GM03348 (cell line): ENCODE measurements at regions not wholly inside any gene's neighbourhood (a gene's known extent, or its start where the extent isn't known, plus 50 kb on each side); places are given as distances from the start of the nearest gene placed in this dataset.
"Not testable (repeated sequence)": the region's sequence is repeated elsewhere in the genome, so short reads cannot be mapped to it uniquely, and the experiment has no call there.

ENCODE experiments used
- DNase-seq: peaks from one replicate; pipeline ENCODE4 v3.0.0; 2012; ENCODE audit warnings: low spot score

DNA sequence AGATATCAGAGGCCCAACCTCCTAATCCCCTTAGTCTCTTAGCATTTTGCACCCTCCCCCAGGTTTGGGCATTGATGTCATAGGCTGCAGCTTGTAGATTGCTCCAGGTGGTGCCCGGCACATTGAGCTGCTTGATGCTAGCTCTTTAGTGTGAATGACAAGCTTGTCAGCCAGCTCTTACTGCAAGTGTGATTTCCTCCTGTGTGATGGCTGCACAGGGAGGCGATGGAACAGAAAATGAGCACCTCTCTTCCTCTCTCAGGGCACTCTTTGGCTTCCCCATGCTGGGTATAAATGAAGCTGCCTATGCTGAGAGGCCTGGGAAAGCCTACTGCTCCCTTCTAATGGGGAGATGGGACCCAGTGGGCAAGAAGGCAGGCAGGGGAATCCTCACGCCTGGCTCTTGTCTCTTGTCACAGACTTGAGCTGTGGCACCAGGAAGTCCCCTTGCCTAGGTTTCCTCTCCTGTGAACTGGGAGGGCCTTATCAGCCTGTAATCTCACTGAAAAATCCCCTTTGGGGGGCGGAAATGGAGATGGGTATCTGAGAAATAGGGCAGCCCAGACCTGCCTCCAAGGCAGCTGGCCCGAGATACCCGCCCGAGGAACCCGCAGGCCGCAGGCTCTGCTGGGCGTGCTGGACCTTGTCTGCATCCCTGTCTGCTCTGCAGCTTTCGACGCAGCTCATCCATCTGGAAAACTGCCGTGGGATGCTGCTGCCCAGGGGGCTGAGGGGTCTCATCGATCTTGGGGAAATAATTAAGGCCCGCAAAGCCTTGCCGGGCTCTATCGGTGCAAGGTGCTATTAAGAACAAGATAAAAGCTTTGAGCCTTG lies 163.5 kb upstream of the CXCR4 start:
- DNase-seq, result no peak

DNA sequence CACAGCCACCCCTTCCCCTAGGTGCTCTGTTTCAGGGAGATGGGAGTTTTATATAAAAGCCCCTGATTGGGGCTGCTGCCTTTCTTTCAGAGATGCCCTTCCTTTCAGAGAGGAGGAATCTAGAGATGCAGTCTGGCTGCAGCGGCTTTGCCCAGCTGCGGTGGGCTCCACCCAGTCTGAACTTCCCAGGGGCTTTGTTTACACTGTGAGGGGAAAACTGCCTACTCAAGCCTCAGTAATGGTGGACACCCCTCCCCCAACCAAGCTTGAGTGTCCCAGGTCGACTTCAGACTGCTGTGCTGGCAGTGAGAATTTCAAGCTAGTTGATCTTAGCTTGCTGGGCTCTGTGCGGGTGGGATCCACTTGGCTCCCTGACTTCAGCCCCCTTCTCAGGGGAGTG lies 148.4 kb upstream of the CXCR4 start:
- DNase-seq, result not testable (repeated sequence)

DNA sequence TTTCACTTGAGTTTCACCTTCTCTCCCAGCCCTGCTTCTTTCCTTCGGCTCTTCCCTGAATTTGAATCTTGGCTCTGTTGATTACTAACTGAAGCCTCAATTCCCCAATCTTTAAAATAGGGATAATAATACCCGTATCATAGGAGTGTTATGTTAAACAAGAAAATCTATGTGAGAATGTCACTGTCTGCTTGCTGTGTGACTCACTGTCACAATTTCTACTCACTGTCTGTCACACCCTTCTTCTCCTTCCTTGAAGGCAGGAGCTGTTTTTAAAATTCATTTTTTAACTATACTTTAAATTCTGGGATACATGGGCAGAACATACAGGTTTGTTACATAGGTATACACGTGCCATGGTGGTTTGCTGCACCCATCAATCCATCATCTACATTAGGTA lies 141.6 kb upstream of the CXCR4 start:
- no peak for DNase-seq

DNA sequence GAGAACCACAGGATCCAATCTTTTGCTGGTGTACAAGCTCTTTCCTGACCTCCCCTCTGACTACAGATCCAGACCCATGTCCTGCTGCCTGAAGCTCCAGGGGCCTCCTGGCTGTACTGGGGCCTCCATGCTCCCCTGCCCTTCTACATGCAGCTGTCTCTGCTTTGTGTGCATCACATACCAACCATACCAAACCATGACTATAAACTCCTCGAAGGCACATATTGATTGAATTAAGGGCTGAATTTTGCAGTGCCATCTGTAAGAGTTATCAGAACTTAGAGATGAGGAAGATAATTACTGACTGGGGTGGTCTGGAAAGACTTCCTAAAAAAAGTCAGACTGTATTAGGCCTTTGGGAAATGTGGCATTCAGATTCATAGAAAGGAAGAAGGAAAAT lies 139.9 kb upstream of the CXCR4 start:
- DNase-seq, result no peak

DNA sequence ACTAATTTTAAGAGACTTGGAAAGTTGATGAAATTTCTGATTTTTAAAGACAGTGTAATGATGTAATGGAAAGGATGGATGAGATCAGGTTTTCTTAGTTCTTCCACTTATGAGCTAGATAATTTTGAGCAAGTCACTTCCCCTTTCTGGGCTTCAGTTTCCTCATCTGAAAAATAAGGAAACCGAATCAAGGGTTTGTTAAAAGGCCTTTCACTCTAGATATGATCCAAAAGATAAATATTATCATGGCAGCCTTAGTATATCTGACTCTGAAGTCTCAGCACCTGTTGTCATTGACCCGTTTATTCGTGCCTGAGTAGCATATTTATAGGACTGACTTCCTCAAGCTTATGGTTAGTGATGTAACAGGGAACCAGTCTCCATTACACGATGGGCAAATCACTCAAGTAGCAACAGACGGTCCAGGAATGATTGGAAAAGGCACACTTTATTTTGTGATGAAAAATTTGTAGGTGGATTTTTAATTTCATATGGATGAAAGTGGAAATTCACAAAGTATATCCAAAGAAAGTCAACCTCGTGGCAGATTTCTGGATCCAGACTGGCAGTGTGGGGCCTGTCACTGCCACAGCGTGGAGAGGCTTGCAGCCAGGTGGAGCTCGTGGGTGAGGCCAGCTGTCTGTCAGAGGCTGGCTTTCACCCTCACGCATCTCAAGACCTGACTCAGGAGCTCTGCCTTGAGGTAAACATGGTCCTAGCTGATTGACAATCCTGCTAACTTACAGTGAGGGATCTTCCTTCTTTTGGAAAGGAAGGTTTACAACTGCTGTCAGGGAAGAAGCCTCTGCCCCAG lies 137.9 kb upstream of the CXCR4 start:
- DNase-seq, result no peak

DNA sequence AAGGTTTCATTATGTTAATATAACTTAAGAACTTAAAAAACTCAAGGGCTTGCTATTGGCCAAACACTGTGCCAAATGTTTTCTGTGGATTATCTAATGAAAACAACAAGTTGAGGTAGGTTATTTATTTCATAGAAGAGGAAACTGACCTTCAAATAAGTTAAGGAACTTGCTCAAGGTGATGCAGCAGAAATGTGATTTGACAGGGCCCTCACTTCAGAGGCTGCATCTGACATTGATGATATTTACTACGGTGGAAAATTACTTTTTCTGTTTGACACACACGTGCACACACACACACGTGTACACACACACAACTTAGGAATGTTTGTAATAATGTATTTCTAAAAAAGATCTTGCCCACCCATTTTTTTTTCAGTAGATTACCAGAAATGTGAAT lies 137.2 kb upstream of the CXCR4 start:
- DNase-seq, result no peak

DNA sequence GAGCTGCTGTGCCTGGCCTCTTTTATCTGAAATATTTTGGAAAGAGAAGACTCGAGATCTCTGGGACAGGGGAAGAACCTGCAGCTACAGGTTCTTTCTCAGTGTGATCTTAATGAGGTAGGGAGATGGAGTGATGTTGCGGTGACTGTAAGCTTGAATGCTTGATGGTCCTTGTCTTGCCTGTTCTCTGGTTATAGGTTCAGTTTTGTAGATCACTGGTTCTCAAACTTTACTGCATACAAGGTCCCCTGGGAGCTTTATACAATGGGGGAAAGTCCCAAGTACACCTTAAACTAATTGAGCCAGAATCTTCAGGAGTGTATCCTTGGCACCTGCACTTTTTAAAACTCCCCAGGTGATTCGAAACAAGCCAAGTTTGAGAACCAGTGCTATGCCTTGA lies 136.7 kb upstream of the CXCR4 start:
- DNase-seq, result no peak

DNA sequence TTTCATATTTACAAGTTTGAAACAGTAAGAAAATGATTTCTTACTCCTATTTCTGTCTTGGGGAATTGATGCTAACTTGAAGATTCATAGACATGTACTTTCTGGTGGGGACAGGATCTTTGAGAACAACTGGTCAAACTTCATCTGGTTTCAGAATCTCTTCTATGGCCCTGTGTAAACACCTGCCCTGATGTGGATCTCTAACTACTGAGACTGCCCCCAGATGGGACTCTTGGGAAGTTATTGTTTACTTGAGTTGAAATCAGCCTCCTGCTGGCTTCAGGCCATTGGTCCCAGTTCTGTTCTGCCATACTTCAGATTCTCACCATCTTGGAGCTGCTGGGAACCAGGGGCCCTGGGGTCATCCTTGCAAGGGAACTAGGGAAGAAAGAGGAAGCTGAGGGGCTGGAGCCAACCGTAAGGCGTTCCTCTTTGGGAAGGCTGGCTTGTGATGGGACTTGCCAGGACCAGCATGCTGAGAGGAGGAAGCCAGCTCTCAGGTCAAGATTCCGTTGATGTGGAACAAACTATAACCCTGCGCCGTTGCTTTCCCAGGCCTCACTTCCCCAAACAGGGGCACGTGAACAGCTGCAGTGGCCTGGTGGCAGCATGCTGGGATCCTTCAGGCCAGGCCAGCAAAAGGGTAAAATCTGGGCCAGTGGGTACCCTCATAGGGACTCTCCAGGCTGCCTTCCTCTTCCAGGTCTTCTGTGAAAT lies 135.5 kb upstream of the CXCR4 start:
- DNase-seq, result no peak

DNA sequence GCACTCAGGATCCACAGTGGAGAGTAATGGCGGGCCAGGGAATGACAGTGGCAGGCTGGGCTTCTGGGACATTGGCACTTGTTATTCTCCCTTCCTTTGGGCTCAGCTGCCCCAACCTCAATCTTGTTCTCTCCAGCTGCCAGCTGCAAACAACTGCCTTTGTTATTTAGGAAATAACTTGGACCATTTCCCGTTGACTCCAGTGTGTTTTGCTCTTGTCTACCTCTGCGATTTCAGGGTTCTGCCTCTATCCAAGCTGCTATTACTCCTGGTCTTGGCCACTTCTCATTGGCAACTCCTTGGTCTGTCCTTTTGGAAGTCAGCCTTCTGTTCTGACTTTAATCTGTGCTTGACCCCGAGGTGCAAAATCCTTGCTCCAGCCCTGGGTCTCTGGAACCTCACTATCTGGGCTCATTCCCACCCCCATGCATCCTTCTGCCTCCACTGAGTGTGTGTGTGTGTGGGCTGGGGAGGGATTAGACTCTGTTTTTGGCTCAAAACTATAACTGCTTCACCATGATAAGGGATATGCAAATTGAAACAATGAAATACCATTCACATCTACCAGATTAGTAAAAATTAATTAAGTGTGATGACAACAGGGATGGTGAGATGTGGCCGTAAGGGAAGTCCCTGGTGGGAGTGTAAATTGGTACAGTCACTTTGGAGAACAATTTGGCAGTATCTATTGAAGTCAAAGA lies 134.1 kb upstream of the CXCR4 start:
- no peak for DNase-seq

DNA sequence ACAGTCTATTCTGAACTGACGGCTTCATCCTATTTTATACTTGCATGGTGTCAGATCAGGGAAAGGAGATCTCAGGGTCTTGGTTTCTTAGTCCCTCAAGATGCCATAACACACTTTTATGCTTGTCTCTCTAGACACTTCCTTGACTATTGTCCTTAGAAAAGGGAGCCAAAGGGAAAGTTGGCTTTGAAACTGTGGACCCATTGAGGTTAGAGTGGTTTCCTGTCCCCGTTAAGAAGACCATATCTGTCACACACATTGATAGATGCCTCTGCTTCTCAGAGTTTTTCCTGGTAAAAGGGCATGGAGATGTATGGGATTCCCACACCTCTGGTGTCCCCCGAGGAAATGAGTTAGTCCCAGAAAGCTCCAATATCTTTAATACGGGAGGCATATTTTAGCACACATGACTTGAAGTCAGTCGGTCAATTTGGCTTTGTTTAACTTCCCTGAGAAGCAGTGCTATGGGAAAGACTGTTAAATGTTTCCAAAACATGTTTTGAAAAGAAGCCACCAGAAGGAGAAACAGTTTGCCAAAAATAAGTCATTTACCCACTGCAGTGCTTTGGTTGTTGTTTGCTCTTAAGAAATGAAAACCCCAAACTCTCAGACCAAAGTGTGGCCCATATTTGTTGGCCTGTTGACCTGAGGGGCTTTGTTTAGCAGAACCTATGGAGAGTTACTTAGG lies 133.4 kb upstream of the CXCR4 start:
- DNase-seq, result no peak

DNA sequence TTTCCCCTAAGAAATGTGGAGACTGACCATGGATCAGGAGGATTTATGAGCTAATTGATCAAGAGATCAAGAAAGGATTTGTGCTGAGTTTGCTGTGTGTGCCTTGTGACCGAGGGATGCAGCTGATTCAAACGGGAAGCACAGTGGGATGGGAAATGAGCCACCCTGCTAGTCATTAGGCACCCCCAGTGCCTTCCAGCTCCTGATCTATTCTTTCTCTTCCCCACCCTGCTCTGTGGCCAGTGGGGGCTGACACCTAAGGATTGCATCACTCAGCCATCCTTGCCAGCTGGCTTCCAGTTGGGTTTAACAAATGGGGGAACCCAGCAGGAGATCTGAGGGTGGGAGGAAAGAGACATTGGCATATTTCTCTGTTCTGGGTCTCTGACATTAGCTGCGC lies 132.2 kb upstream of the CXCR4 start:
- DNase-seq, result no peak

DNA sequence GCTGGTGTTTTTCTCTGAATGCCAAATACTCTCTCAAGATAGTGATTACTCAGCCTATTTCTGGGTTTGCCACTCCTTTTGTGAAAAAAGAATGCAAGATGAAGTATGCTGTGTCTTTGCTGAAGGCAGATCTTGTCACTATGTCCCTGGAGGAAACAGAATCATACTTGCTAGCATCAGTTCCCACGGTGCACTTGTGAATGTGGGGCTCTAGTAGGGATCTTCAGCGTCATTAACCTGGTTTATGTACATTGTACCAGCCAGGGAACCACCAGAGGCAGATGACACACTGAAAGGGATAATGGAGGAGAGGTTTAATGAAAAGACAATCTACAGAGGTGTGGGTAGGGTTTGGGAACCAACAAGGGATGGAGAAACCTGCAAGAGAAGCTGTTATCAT lies 131.0 kb upstream of the CXCR4 start:
- no peak for DNase-seq

DNA sequence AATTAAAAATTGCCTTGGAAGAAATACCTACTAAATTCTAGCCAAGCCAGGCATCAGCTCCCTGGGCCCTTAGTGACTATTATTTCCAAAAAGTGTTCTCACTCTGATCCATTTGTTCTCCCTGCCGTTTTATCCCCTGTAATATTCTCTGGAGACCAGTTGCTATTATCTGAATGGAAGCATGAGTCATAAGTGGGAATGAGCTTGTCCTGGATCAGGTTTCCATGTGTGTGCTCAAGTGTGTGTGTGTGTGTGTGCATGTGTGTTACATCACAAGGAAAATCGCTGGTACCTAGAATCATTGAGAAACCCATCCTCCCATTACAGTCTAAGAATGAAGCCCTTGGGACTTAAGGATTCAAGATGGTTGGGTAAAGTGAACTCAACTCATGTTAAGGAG lies 130.3 kb upstream of the CXCR4 start:
- DNase-seq, result no peak

DNA sequence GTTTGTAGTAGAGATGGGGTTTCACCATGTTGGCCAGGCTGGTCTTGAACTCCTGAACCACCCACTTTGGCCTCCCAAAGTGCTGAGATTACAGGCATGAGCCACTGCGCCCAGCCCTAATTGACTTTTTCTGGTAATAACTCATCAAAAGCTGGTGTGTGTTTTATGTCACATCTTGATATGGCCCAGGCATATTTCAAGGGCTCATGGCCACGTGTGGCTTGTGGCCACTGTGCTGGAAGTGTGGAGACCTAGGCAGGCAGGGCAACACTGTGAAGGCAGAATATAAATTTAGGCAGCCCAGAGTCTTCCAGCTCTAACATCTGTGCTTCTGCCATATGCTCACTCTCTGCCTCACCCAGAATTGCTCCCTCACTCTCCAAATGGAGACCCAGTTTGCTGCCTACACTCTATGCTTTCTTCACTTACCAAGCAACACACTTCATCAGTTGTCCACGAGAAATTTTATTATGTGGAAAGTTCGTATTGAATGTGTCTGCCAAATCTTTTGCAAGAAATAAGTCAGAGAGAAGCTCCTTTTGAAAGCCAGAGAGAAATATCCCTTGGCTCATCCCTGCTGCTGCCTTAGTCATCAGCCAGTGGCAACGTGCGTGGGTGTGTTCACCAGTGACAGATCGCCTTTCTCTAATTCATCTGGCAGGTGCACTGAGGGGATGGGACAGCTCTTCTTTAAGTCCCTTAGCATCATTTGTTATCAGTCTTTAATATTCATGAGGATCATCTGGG lies 129.4 kb upstream of the CXCR4 start:
- peak; percentile 20 for DNase-seq

DNA sequence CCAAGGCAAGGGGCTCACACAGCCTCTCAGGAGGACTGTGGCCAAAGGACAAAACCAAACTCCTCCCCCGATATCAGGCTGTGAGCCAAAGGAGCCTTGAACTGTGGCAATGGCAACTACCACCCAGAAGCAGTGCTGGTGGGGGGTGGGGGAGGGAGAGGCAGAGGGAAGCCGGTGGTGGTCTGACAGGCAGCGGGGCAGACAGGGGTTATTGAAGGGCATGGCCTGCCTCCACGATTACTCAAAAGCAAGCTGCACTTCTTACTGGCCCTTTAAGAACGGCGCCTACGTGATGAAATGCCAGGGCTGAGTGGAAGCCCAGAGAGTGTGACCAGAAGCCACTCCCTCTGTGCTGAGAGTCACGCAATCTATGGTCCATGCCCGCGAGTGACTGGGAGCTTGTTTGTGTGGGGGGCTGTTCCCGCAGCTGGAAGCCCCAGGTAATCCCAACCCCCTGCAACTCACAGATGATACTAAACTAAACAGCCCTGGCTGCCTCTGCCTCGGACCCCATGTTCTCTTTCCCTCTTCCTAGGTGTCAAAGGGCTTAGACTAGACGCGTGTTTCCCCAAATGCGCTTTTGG lies 128.2 kb upstream of the CXCR4 start:
- peak; percentile 36 for DNase-seq

DNA sequence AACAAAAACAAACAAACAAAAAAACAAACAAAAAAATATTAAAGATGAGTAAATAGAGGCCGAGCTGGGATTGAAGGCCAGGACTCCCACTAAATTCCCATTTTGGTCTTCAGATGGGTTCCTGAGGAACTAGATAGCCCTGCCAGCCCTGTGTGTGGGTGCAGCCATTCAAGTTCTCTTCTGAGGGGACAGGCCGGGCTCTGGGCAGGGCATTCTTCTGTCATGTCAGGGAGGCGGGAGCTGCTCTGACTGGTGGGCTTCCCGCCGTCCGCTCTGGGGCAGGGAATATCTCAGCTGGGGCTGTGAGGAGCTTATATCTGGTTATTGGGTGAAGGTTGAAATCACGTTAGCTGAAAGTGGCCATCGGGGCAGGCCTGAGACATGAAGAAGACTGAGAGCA lies 127.3 kb upstream of the CXCR4 start:
- no peak for DNase-seq

DNA sequence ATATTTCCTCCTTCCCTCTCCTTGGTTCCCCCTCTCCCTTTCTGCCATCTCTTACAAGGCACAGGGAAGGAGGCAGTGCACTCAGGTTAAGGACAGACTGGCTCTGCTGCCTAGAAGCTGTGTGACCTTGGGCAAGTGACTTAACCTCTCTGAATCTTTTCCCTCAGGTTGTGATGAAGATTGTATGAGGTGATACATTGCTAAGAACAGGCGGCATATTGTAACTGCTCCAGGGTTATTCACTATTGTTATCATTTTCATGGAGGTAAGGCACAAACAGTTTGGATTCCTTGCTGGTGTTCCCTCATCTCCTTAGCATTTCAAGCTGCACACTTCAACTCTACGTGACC lies 126.6 kb upstream of the CXCR4 start:
- no peak for DNase-seq

DNA sequence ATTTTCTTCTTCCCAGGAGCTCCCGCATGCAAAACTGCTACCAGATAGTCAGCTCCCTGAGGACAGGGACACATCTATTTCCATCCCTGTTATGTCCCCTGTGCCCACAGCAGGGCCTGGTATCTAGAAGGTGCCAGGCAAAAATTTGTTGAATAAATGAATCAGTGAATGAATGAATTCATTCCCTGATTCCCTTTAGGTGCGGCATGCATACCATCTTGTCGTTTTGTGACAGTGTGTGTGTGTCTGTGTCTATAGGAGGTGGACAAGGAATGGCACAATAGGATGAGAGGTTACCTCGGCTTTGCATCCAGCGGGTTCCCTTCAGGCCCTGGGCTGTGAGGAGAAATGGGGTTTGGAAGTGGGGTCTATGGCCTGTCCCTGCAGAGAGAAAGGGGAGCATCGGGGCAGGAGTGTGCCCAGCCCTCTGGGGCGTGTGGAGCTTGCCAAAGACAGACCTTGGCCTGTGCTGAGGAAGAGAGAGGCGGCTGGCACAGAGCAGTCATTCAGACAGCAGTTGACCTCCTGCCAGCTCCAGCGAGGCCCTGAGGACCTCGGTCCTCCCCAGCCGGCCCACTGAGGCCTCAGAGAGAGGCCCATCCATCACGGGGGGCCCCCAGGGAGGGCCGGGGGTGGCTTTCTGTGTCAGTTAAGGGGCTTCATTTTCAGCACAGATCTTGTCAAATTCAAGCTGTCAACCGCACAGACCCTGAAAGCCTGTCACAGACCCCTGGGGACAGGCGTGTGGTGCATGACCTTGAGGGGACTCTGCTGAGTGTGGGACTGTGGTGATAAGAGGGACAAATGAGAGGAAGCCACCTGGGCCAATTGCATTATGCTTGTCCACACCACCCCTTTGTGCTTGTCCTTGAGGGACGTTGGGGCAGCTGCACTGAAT lies 125.9 kb upstream of the CXCR4 start:
- no peak for DNase-seq

DNA sequence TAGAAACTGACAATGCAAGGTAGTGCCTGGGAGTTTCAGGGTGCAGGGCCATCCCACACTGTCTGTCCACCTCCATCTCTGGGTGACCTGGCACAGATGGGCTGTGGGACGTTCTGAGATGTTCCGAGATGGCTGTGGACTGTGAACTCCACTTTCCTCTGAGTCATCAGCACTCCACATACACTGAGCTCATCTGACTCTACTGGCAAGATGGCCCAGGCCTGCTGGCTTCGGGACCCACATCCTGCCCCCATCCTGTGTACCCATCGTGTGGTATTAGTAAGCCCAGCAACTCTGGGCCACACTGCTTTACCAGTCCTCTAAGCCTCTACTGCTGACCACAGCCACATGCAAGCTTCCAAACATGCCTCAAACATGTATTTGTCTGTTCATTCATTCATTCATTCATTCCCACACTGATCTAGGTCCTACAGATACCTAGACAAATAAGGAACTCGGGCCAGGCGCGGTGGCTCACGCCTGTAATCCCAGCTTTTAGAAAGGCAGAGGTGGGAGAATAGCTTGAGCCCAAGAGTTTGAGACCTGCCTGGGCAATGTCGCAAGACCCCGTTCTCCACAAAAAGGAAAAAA lies 124.8 kb upstream of the CXCR4 start:
- DNase-seq, result no peak
